ENCODE measurements at regions not wholly inside any gene's neighbourhood (a gene's known extent, or its start where the extent isn't known, plus 50 kb on each side); places are given as distances from the start of the nearest gene placed in this dataset.

DNA sequence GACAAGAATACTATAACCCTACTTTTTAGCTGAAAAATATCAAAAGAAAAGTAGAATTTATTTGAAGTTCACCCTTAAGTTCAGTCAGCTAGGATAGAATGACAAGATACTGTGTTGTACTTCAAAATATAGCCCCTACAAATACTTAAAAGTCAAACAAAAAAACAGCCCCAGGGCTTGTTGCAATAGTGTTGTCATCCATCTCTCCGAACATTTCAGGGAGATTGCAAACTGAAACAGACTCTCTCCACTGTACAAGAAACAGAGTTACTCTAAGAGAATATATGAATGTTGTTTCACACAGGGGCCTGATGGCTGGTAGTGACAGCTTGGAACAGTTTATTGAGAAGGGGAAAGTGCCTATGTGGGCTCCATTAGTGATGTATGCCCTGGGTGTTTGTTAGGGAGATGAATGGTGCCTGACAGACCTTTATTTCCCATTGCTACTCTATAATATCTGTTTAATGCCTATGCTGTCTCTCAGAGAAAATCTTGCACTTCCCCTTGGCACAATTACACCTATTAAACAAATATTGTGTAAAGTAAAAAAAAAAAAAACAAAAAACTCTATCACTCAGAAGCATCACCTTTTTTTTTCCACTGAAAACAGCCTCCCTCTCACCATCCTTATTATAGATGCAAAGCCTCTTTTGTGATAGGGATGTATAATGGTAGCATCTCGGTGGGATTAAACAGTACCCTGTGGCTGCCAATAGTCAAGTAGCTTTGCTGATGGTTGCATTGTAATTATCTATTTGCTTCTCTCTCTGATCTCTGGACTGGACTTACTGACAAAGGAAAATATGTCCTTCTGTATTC lies 506.3 kb upstream of the LUZP2 start:
- Mint-ChIP-seq H3K36me3 (peaks cover 0 to 2% (median 0%) of the 10 kb centered on the region in 3 donors), H3K27me3 (no peaks in the 10 kb centered on the region), H3K27ac (no peak overlapping the region), H3K4me1 (no peaks in the 10 kb centered on the region), H3K9me3 (peaks cover 3 to 39% (median 7%) of the 10 kb centered on the region in 5 donors), H3K4me3 (no peak overlapping the region)
- Histone ChIP-seq H3K4me1 (ENCODE audit: insufficient read depth, low read length) (no peaks in the 10 kb centered on the region), H3K9me3 (ENCODE audit: low read length) (no peaks in the 10 kb centered on the region), H3K4me3 (ENCODE audit: low read length) (no peak overlapping the region), H3K27me3 (ENCODE audit: insufficient read depth, low read length, poor library complexity, severe bottlenecking) (no peaks in the 10 kb centered on the region), H3K27ac (ENCODE audit: low read depth, low read length) (no peak overlapping the region), H3K36me3 (ENCODE audit: insufficient read depth, low read length) (no peaks in the 10 kb centered on the region)
- POLR2A ChIA-PET, result no interaction called here
- no peak for DNase-seq
- CTCF ChIA-PET, result no interaction called here

DNA sequence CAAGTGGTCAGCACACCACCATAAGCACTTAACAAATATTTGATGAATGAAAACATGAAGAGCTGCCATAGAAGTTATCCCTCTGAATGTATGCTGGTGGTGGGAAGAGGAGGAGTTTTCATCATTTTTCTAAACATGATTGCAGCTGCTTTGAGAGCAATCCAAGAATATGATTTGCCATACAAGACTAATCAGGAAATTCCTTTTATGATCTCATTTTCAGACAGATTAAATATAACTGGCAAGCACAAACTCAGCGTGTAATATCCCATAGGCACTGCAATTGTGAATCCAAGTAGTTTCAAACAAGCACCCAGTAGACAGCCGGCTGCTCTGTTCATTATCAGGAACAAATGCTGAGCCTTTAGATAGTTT lies 505.7 kb upstream of the LUZP2 start:
- no peaks in the 10 kb centered on the region for H3K27me3 ChIP-seq (ENCODE audit: insufficient read depth, low read length, poor library complexity, severe bottlenecking)
- ChIA-PET CTCF (no interaction called here), POLR2A (no interaction called here)
- no peaks in the 10 kb centered on the region for H3K4me1 ChIP-seq (ENCODE audit: insufficient read depth, low read length)
- H3K4me1 Mint-ChIP-seq, result no peaks in the 10 kb centered on the region
- no peaks in the 10 kb centered on the region for H3K27me3 Mint-ChIP-seq
- no peak overlapping the region for H3K4me3 ChIP-seq (ENCODE audit: low read length)
- no peaks in the 10 kb centered on the region for H3K9me3 ChIP-seq (ENCODE audit: low read length)
- no peak for DNase-seq
- no peak overlapping the region for H3K27ac Mint-ChIP-seq
- H3K4me3 Mint-ChIP-seq, result no peak overlapping the region
- peaks cover 0 to 41% (median 10%) of the 10 kb centered on the region in 5 donors for H3K9me3 Mint-ChIP-seq
- peaks cover 0 to 3% (median 0%) of the 10 kb centered on the region in 3 donors for H3K36me3 Mint-ChIP-seq
- H3K36me3 ChIP-seq (ENCODE audit: insufficient read depth, low read length), result no peaks in the 10 kb centered on the region
- no peak overlapping the region for H3K27ac ChIP-seq (ENCODE audit: low read depth, low read length)

DNA sequence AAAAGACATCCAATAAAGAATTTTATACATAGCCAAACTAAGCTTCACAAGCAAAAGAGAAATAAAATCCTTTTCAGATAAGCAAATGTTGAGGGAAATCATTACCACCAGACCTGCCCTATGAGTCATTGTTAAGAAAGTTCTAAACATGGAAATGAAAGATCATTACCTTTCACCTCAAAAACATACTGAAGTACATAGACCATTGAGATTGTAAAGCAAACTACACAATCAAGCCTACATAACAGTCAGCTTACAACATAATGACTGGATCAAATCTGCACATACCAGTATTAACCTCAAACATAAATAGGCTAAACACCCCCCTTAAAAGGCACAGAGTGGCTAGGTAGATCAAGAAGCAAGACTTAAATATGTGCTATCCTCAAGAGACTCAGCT lies 501.0 kb upstream of the LUZP2 start:
- H3K36me3 ChIP-seq (ENCODE audit: insufficient read depth, low read length), result no peaks in the 10 kb centered on the region
- DNase-seq, result no peak
- H3K4me3 ChIP-seq (ENCODE audit: low read length), result no peak overlapping the region
- H3K4me3 Mint-ChIP-seq, result no peak overlapping the region
- no peak overlapping the region for H3K27ac ChIP-seq (ENCODE audit: low read depth, low read length)
- ChIA-PET CTCF (no interaction called here), POLR2A (no interaction called here)
- H3K4me1 ChIP-seq (ENCODE audit: insufficient read depth, low read length), result no peaks in the 10 kb centered on the region
- H3K4me1 Mint-ChIP-seq, result no peaks in the 10 kb centered on the region
- H3K9me3 ChIP-seq (ENCODE audit: low read length), result no peaks in the 10 kb centered on the region
- H3K27me3 Mint-ChIP-seq, result no peaks in the 10 kb centered on the region
- no peaks in the 10 kb centered on the region for H3K27me3 ChIP-seq (ENCODE audit: insufficient read depth, low read length, poor library complexity, severe bottlenecking)
- H3K36me3 Mint-ChIP-seq, result peaks cover 0 to 17% (median 0%) of the 10 kb centered on the region in 3 donors
- H3K27ac Mint-ChIP-seq, result no peak overlapping the region
- peaks cover 18 to 47% (median 24%) of the 10 kb centered on the region in 5 donors for H3K9me3 Mint-ChIP-seq

DNA sequence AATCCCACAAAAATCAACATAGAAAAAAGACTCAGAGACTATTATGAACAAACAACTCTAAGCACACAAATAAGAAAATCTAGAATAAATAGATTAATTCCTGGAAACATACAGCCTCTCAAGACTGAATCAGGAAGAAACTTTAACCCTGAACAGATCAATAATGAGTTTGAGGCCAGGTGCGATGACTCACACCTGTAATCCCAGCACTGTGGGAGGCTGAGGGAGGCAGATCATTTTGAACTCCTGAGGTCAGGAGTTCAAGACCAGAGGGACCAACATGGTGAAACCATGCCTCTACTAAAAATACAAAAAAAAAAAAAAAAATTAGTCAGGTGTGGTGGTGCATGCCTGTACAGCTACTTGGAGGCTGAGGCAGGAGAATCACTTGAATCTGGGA lies 499.5 kb upstream of the LUZP2 start:
- H3K9me3 Mint-ChIP-seq, result peaks cover 18 to 48% (median 33%) of the 10 kb centered on the region in 5 donors
- no peak overlapping the region for H3K27ac ChIP-seq (ENCODE audit: low read depth, low read length)
- H3K27me3 ChIP-seq (ENCODE audit: insufficient read depth, low read length, poor library complexity, severe bottlenecking), result no peaks in the 10 kb centered on the region
- H3K4me1 ChIP-seq (ENCODE audit: insufficient read depth, low read length), result no peaks in the 10 kb centered on the region
- no peaks in the 10 kb centered on the region for H3K27me3 Mint-ChIP-seq
- H3K4me1 Mint-ChIP-seq, result no peaks in the 10 kb centered on the region
- no peaks in the 10 kb centered on the region for H3K36me3 ChIP-seq (ENCODE audit: insufficient read depth, low read length)
- H3K9me3 ChIP-seq (ENCODE audit: low read length), result no peaks in the 10 kb centered on the region
- peaks cover 0 to 18% (median 0%) of the 10 kb centered on the region in 3 donors for H3K36me3 Mint-ChIP-seq
- H3K4me3 Mint-ChIP-seq, result no peak overlapping the region
- no peak overlapping the region for H3K4me3 ChIP-seq (ENCODE audit: low read length)
- no peak for DNase-seq
- POLR2A ChIA-PET, result interaction anchor here (0.7 kb wide), 1 partner anchor 815 kb away, joined by 3 read pairs; no protein-coding TSS in a partner anchor
- CTCF ChIA-PET, result no interaction called here
- no peak overlapping the region for H3K27ac Mint-ChIP-seq

DNA sequence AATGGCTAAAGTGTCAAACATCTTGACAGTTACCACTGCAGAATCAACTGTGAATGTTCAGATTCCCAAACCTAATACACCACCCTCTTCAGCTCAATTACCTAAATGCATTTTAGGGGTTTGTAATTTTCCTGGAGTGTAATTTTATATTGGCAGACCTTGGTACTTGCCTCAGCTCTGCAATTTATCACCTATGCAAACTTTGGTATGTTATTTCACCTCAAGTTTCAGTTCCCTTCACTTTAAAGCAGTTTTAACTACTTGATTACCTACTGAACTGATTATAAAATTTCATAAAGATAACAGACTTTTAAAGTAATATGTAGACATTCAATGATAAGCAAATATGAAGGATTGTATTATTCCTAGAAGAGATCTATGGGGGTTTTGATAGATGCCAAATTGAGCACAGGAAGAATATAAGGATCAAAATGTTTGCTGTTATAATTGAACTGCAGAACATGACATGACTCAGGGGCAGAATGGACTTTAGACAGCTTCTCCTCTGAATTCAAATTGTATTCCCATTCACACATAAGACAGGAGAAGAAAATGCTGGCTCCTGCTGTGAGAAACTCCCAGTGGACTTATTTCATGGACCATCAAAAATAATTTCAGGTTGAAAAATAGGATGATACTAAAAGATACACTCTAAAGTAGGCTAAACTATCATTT lies 491.5 kb upstream of the LUZP2 start:
- H3K27ac ChIP-seq (ENCODE audit: low read depth, low read length), result no peak overlapping the region
- no peak overlapping the region for H3K27ac Mint-ChIP-seq
- no peaks in the 10 kb centered on the region for H3K4me1 ChIP-seq (ENCODE audit: insufficient read depth, low read length)
- H3K9me3 Mint-ChIP-seq, result peaks cover 9 to 38% (median 13%) of the 10 kb centered on the region in 5 donors
- H3K36me3 Mint-ChIP-seq, result peaks cover 0 to 6% (median 0%) of the 10 kb centered on the region in 3 donors
- ChIA-PET POLR2A (no interaction called here), CTCF (no interaction called here)
- no peak overlapping the region for H3K4me3 ChIP-seq (ENCODE audit: low read length)
- H3K4me1 Mint-ChIP-seq, result no peaks in the 10 kb centered on the region
- H3K27me3 Mint-ChIP-seq, result no peaks in the 10 kb centered on the region
- H3K4me3 Mint-ChIP-seq, result no peak overlapping the region
- H3K36me3 ChIP-seq (ENCODE audit: insufficient read depth, low read length), result no peaks in the 10 kb centered on the region
- no peaks in the 10 kb centered on the region for H3K27me3 ChIP-seq (ENCODE audit: insufficient read depth, low read length, poor library complexity, severe bottlenecking)
- no peaks in the 10 kb centered on the region for H3K9me3 ChIP-seq (ENCODE audit: low read length)
- DNase-seq, result no peak

DNA sequence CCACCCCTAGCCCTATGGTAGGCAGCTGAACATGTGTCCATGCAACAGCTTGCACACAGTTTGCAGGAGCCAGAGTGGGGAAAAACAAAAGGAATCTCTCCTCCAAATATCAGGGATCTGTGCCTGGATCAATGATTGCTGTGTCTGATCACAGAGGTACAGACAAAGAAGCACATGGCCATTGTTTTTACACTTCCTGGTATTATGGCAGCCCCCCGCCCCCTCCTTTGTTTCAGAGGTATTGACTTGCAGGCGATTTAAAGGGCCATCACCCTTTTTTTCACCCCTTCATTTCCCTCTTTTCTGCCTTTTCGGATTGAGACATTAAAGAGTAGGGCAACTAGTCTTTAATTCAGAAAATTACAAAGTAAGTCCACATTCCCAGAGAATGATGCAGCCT lies 453.0 kb upstream of the LUZP2 start:
- Histone ChIP-seq H3K27ac (ENCODE audit: low read depth, low read length) (no peak overlapping the region), H3K27me3 (ENCODE audit: insufficient read depth, low read length, poor library complexity, severe bottlenecking) (no peaks in the 10 kb centered on the region), H3K4me3 (ENCODE audit: low read length) (no peak overlapping the region), H3K9me3 (ENCODE audit: low read length) (no peaks in the 10 kb centered on the region), H3K4me1 (ENCODE audit: insufficient read depth, low read length) (no peaks in the 10 kb centered on the region), H3K36me3 (ENCODE audit: insufficient read depth, low read length) (no peaks in the 10 kb centered on the region)
- Mint-ChIP-seq H3K27ac (no peak overlapping the region), H3K9me3 (peaks cover 8 to 37% (median 16%) of the 10 kb centered on the region in 5 donors), H3K4me1 (no peaks in the 10 kb centered on the region), H3K36me3 (peaks cover 0 to 14% (median 2%) of the 10 kb centered on the region in 3 donors), H3K4me3 (no peak overlapping the region), H3K27me3 (no peaks in the 10 kb centered on the region)
- CTCF ChIA-PET, result no interaction called here
- POLR2A ChIA-PET, result no interaction called here
- DNase-seq, result no peak

DNA sequence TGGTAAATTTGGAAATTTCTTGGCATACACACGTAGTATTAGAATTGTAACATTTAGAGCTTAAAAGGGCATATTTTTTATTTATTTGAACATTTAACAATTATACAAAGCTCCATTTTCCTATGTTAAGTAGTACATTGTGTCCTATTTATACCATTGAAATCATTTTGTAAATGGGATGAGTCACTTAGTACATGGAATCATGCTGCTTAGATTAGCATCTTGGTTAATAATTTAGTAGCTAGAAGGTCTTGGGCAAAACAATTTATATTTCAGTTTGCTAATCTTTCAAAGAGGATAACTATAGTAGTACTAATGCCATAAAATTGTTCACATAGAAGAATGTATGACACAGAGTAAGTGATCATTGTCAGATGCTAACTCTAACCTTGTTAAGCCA lies 450.1 kb upstream of the LUZP2 start:
- Mint-ChIP-seq H3K9me3 (peaks cover 6 to 52% (median 22%) of the 10 kb centered on the region in 5 donors), H3K36me3 (peaks cover 0 to 14% (median 2%) of the 10 kb centered on the region in 3 donors), H3K4me1 (no peaks in the 10 kb centered on the region), H3K27me3 (no peaks in the 10 kb centered on the region), H3K4me3 (no peak overlapping the region), H3K27ac (no peak overlapping the region)
- no peak overlapping the region for H3K4me3 ChIP-seq (ENCODE audit: low read length)
- CTCF ChIA-PET, result no interaction called here
- no peaks in the 10 kb centered on the region for H3K4me1 ChIP-seq (ENCODE audit: insufficient read depth, low read length)
- no peak for DNase-seq
- no peaks in the 10 kb centered on the region for H3K9me3 ChIP-seq (ENCODE audit: low read length)
- H3K36me3 ChIP-seq (ENCODE audit: insufficient read depth, low read length), result no peaks in the 10 kb centered on the region
- no peak overlapping the region for H3K27ac ChIP-seq (ENCODE audit: low read depth, low read length)
- no peaks in the 10 kb centered on the region for H3K27me3 ChIP-seq (ENCODE audit: insufficient read depth, low read length, poor library complexity, severe bottlenecking)
- POLR2A ChIA-PET, result no interaction called here

DNA sequence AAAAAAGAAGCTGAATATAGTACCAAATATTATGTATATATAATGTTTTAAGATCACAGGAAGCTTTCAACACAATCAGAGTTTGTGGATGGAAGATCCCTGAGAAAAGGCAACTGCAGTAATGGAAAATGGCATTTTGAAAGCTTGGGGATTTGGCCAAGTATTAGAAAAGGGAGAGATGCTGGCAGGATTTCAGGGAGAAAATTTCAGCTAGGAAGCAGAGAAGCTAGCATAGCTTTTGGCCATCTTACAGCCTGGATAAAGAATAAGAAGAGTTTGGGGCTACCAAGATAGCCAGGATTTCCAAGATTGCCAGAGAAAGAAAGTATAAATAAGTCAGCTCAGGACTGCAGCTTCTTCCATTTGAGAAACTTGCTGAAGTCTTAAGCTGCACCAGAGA lies 440.8 kb upstream of the LUZP2 start:
- no peaks in the 10 kb centered on the region for H3K9me3 ChIP-seq (ENCODE audit: low read length)
- Mint-ChIP-seq H3K4me3 (no peak overlapping the region), H3K27me3 (no peaks in the 10 kb centered on the region), H3K36me3 (no peaks in the 10 kb centered on the region), H3K27ac (no peak overlapping the region), H3K9me3 (peaks cover 3 to 25% (median 7%) of the 10 kb centered on the region in 5 donors), H3K4me1 (no peaks in the 10 kb centered on the region)
- H3K4me1 ChIP-seq (ENCODE audit: insufficient read depth, low read length), result no peaks in the 10 kb centered on the region
- CTCF ChIA-PET, result no interaction called here
- H3K36me3 ChIP-seq (ENCODE audit: insufficient read depth, low read length), result no peaks in the 10 kb centered on the region
- no peak for DNase-seq
- H3K27me3 ChIP-seq (ENCODE audit: insufficient read depth, low read length, poor library complexity, severe bottlenecking), result no peaks in the 10 kb centered on the region
- no peak overlapping the region for H3K4me3 ChIP-seq (ENCODE audit: low read length)
- POLR2A ChIA-PET, result no interaction called here
- H3K27ac ChIP-seq (ENCODE audit: low read depth, low read length), result no peak overlapping the region
